Astrocyte (in vitro differentiated cells and primary cell): ENCODE measurements at regions not wholly inside any gene's neighbourhood (a gene's known extent, or its start where the extent isn't known, plus 50 kb on each side); places are given as distances from the start of the nearest gene placed in this dataset.

Source experiments
- DNase-seq: peaks from one replicate; pipeline ENCODE4 v3.0.0-alpha.2; 2010; ENCODE audit warnings: low read depth
- FAIRE-seq: peaks from 2 replicates; lab custom pipeline; 2011; peaks lifted over from hg19 to GRCh38; lab: Jason Lieb, UNC
- H2AFZ ChIP-seq: 2 replicates; pipeline ENCODE4 v1.6.0; 2012; ENCODE audit warnings: low read depth, low read length, inconsistent platforms
- H3K27ac ChIP-seq: 2 replicates; pipeline ENCODE4 v1.5.1; 2011; ENCODE audit warnings: low read depth, low read length, inconsistent platforms
- H3K27me3 ChIP-seq: 2 replicates; pipeline ENCODE4 v1.6.0; 2011; ENCODE audit warnings: low read length, inconsistent platforms; ENCODE audit not compliant: insufficient read depth
- H3K36me3 ChIP-seq: 2 replicates; pipeline ENCODE4 v1.5.1; 2011; ENCODE audit warnings: low read length, inconsistent platforms; ENCODE audit not compliant: insufficient read depth
- H3K4me1 ChIP-seq: 2 replicates; pipeline ENCODE4 v1.5.1; 2011; ENCODE audit warnings: low read length, inconsistent platforms; ENCODE audit not compliant: insufficient read depth
- H3K4me2 ChIP-seq: 2 replicates; pipeline ENCODE4 v1.6.0; 2012; ENCODE audit warnings: low read length, inconsistent platforms
- H3K4me3 ChIP-seq: 2 replicates; pipeline ENCODE4 v1.5.1; 2011; ENCODE audit warnings: low read depth, mild to moderate bottlenecking, low read length, inconsistent platforms; ENCODE audit not compliant: insufficient read depth
- H3K79me2 ChIP-seq: 2 replicates; pipeline ENCODE4 v1.6.0; 2012; ENCODE audit warnings: mild to moderate bottlenecking, low read length, inconsistent platforms; ENCODE audit not compliant: insufficient read depth
- H3K9ac ChIP-seq: 2 replicates; pipeline ENCODE4 v1.6.0; 2012; ENCODE audit warnings: mild to moderate bottlenecking, low read length, inconsistent platforms
- H3K9me3 ChIP-seq: 2 replicates; pipeline ENCODE4 v1.5.1; 2012; ENCODE audit warnings: low read depth, mild to moderate bottlenecking, low read length, inconsistent platforms; ENCODE audit not compliant: insufficient read depth
- H4K20me1 ChIP-seq: 2 replicates; pipeline ENCODE4 v1.6.0; 2012; ENCODE audit warnings: low read length, inconsistent platforms; ENCODE audit not compliant: insufficient read depth
- H3K27ac Mint-ChIP-seq: one replicate; pipeline ENCODE4 v1.8.0; 2021; ENCODE audit warnings: mild to moderate bottlenecking, mixed read lengths; ENCODE audit not compliant: unreplicated experiment
- H3K27me3 Mint-ChIP-seq: one replicate; pipeline ENCODE4 v1.8.0; 2021; ENCODE audit warnings: low read depth, mixed read lengths; ENCODE audit not compliant: unreplicated experiment
- H3K36me3 Mint-ChIP-seq: one replicate; pipeline ENCODE4 v1.8.0; 2021; ENCODE audit warnings: low read depth, mixed read lengths; ENCODE audit not compliant: unreplicated experiment
- H3K4me1 Mint-ChIP-seq: one replicate; pipeline ENCODE4 v1.8.0; 2021; ENCODE audit warnings: low read depth, mixed read lengths; ENCODE audit not compliant: unreplicated experiment
- H3K4me3 Mint-ChIP-seq: one replicate; pipeline ENCODE4 v1.8.0; 2021; ENCODE audit warnings: mild to moderate bottlenecking, moderate library complexity, mixed read lengths; ENCODE audit not compliant: unreplicated experiment
- H3K9me3 Mint-ChIP-seq: one replicate; pipeline ENCODE4 v1.8.0; 2021; ENCODE audit warnings: mild to moderate bottlenecking, mixed read lengths; ENCODE audit not compliant: unreplicated experiment
- EZH2 ChIP-seq: IDR thresholded peaks from 2 replicates; pipeline ENCODE4 v1.6.1; 2012; ENCODE audit warnings: mild to moderate bottlenecking, low read length, inconsistent platforms; ENCODE audit not compliant: insufficient read depth
- TF ChIP-seq, protein P1 (sequence below): IDR thresholded peaks from 2 replicates; pipeline ENCODE4 v1.5.1; 2011; ENCODE audit warnings: low read depth, mild to moderate bottlenecking, inconsistent platforms, low read length, moderate library complexity; ENCODE audit not compliant: insufficient read depth

DNA sequence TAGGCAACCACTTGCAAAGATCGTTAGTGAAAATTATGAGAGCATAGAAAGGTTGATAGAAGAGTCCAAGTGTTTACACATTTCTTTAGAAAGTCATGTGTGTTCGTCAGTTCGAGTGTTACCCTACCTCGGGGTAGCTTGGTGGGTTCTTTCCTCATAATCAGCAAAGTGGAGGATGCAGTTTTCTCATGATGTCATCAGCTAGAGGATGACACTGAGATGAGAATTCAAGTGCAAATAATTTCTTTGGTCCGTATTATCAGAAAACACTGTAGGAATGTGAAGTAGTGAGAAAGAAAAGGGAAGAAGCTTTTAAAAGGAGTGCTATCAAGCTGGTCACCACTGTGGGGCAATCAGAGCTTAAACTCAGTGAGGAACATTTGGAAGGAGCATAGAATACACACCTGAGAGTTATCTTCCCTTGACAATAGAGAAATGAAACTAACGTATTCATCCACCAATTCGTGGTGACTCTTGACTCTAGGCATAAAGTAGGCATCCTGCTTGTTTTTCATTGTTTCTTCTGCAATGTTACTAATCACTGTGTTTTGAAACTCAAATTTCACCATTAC lies 1340.9 kb upstream of the TMEM132C start:
- H3K4me1 ChIP-seq, result no peaks in the 10 kb centered on the region
- Mint-ChIP-seq H3K27ac (no peak overlapping the region), H3K4me1 (no peaks in the 10 kb centered on the region), H3K4me3 (no peak overlapping the region), H3K9me3 (peaks cover 6% of the 10 kb centered on the region), H3K36me3 (no peaks in the 10 kb centered on the region), H3K27me3 (no peaks in the 10 kb centered on the region)
- no peak for TF ChIP-seq EZH2
- TF ChIP-seq, protein P1, sequence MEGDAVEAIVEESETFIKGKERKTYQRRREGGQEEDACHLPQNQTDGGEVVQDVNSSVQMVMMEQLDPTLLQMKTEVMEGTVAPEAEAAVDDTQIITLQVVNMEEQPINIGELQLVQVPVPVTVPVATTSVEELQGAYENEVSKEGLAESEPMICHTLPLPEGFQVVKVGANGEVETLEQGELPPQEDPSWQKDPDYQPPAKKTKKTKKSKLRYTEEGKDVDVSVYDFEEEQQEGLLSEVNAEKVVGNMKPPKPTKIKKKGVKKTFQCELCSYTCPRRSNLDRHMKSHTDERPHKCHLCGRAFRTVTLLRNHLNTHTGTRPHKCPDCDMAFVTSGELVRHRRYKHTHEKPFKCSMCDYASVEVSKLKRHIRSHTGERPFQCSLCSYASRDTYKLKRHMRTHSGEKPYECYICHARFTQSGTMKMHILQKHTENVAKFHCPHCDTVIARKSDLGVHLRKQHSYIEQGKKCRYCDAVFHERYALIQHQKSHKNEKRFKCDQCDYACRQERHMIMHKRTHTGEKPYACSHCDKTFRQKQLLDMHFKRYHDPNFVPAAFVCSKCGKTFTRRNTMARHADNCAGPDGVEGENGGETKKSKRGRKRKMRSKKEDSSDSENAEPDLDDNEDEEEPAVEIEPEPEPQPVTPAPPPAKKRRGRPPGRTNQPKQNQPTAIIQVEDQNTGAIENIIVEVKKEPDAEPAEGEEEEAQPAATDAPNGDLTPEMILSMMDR, result no peak
- H2AFZ ChIP-seq, result no peak overlapping the region
- H3K27me3 ChIP-seq, result no peaks in the 10 kb centered on the region
- FAIRE-seq, result no peak
- H4K20me1 ChIP-seq, result no peaks in the 10 kb centered on the region
- no peak for DNase-seq
- H3K36me3 ChIP-seq, result no peaks in the 10 kb centered on the region
- no peak overlapping the region for H3K9ac ChIP-seq
- no peaks in the 10 kb centered on the region for H3K9me3 ChIP-seq
- no peak overlapping the region for H3K27ac ChIP-seq
- no peak overlapping the region for H3K4me3 ChIP-seq
- H3K79me2 ChIP-seq, result no peaks in the 10 kb centered on the region
- no peak overlapping the region for H3K4me2 ChIP-seq

DNA sequence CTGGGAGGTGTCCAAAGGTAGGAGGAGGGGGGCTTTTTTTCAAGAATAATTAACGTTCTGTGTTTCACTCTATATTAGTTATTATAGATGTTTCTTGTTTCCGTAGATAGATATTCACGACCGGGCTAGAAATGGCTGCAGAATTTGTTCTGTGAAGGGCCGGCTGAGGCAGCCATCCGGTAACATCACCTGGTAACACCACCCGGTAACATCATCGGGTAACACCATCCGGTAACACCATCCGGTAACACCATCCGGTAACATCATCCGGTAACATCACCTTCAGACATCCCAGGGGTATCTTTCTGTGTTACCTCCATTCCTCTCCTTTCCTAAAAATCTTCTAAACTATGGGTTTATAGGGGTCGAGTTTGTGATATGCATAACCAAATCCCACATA lies 1336.7 kb upstream of the TMEM132C start:
- TF ChIP-seq EZH2, result no peak
- TF ChIP-seq, protein P1, result no peak
- no peaks in the 10 kb centered on the region for H3K27me3 ChIP-seq
- H3K4me1 ChIP-seq, result no peaks in the 10 kb centered on the region

DNA sequence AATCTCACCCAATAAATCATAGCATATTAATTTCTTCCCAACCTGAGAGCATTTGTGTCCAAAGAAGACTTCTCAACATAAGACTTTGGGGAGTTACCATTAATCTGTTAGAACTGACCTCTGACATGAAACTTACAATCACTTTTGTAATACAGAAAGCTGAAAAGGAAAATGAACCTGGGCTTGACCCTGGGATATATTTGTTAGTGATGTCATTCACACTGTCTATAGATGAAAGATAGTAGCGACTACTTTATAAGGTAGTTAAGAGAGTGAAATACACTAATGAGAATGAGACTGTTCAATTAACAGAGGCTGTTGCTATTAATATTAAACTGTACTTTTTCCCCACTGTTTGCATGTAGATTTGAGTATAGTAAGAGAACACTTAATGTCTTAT lies 1334.8 kb upstream of the TMEM132C start:
- Mint-ChIP-seq H3K27ac (no peak overlapping the region), H3K4me3 (no peak overlapping the region), H3K9me3 (peaks cover 7% of the 10 kb centered on the region), H3K27me3 (no peaks in the 10 kb centered on the region), H3K36me3 (no peaks in the 10 kb centered on the region), H3K4me1 (no peaks in the 10 kb centered on the region)
- FAIRE-seq, result no peak
- TF ChIP-seq, protein P1, result no peak
- no peak for TF ChIP-seq EZH2
- H3K4me1 ChIP-seq, result no peaks in the 10 kb centered on the region
- H3K27ac ChIP-seq, result no peak overlapping the region
- H3K36me3 ChIP-seq, result no peaks in the 10 kb centered on the region
- H3K9me3 ChIP-seq, result no peaks in the 10 kb centered on the region
- H3K9ac ChIP-seq, result no peak overlapping the region
- no peaks in the 10 kb centered on the region for H3K27me3 ChIP-seq
- H4K20me1 ChIP-seq, result no peaks in the 10 kb centered on the region
- DNase-seq, result no peak
- H3K4me3 ChIP-seq, result no peak overlapping the region
- H2AFZ ChIP-seq, result no peak overlapping the region
- H3K79me2 ChIP-seq, result no peaks in the 10 kb centered on the region
- H3K4me2 ChIP-seq, result no peak overlapping the region

More for the DNA sequence above, 1336.7 kb upstream of the TMEM132C start:
- no peaks in the 10 kb centered on the region for H3K4me1 Mint-ChIP-seq
- H3K36me3 ChIP-seq, result no peaks in the 10 kb centered on the region
- no peak overlapping the region for H3K27ac ChIP-seq
- H3K4me3 ChIP-seq, result no peak overlapping the region
- no peaks in the 10 kb centered on the region for H3K27me3 Mint-ChIP-seq
- no peak for DNase-seq
- no peaks in the 10 kb centered on the region for H3K79me2 ChIP-seq
- no peak overlapping the region for H3K4me3 Mint-ChIP-seq
- no peaks in the 10 kb centered on the region for H3K9me3 ChIP-seq
- H3K36me3 Mint-ChIP-seq, result no peaks in the 10 kb centered on the region
- H3K9ac ChIP-seq, result no peak overlapping the region
- no peak for FAIRE-seq
- no peaks in the 10 kb centered on the region for H4K20me1 ChIP-seq
- H3K4me2 ChIP-seq, result no peak overlapping the region
- H3K27ac Mint-ChIP-seq, result no peak overlapping the region
- peaks cover 6% of the 10 kb centered on the region for H3K9me3 Mint-ChIP-seq
- H2AFZ ChIP-seq, result no peak overlapping the region
